ENCODE measurements at regions not wholly inside any gene's neighbourhood (a gene's known extent, or its start where the extent isn't known, plus 50 kb on each side); places are given as distances from the start of the nearest gene placed in this dataset.

- TF ChIP-seq NFIC (IDR thresholded peaks at IDR 0.05; ENCODE audit: borderline replicate concordance) = no peak
- no peak for TF ChIP-seq EP300 (IDR thresholded peaks at IDR 0.05; ENCODE audit: borderline replicate concordance in 1 of 2, low read depth in 1 of 2, low read length in 1 of 2)
- no peak for TF ChIP-seq REST (IDR thresholded peaks at IDR 0.05; ENCODE audit: low read depth, low read length)
- TF ChIP-seq MAX (IDR thresholded peaks at IDR 0.05; ENCODE audit: low read depth) = no peak
- TF ChIP-seq CTCF (IDR thresholded peaks at IDR 0.05) = no peak
- TF ChIP-seq GATA2 (CRISPR knock-in tag; IDR thresholded peaks at IDR 0.05) = no peak
- no peak for TF ChIP-seq MXI1 (IDR thresholded peaks at IDR 0.05; ENCODE audit: low read depth, low read length)
- TF ChIP-seq USF2 (IDR thresholded peaks at IDR 0.05; ENCODE audit: borderline replicate concordance, low read depth, low read length) = no peak
- TF ChIP-seq RFX5 (IDR thresholded peaks at IDR 0.05; ENCODE audit: low read length) = no peak
- TF ChIP-seq TAF1 (IDR thresholded peaks at IDR 0.05; ENCODE audit: borderline replicate concordance, low read depth, low read length) = no peak
- no peak for TF ChIP-seq POLR2AphosphoS5 (IDR thresholded peaks at IDR 0.05; ENCODE audit: low read depth, low read length)
- no peak for TF ChIP-seq RXRA (IDR thresholded peaks at IDR 0.05; ENCODE audit: borderline replicate concordance, low read depth)
- TF ChIP-seq TEAD4 (IDR thresholded peaks at IDR 0.05; ENCODE audit: borderline replicate concordance, insufficient read depth) = no peak
Measured at GRCh38 chr11:27563201-27563600, 56.6 kb upstream of the LIN7C start.

All from SK-N-SH (cell line).